ENCODE measurements at regions not wholly inside any gene's neighbourhood (a gene's known extent, or its start where the extent isn't known, plus 50 kb on each side); places are given as distances from the start of the nearest gene placed in this dataset.

DNA sequence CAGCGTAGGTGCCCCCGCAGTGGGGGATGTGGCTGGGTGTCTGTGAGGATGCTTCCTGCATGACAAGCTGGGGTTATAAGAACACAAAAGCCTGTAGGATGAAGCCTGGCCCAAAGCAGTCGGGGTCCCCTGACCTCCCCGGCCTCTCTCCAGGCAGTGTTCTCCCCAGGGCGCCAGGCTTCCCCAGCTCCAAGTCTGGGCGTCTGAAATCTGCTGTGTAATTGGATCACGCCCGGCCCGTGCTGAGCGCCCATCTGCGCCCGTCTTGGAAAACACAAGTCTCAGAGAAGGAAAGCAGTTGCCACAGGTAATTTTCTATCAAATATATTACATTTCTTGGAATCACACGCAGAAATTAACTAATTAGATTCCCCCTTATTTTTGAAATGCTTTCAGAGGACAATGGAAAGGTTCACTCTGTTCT, 233.3 kb downstream of the CTTN start:
- DNase-seq: no peak

DNA sequence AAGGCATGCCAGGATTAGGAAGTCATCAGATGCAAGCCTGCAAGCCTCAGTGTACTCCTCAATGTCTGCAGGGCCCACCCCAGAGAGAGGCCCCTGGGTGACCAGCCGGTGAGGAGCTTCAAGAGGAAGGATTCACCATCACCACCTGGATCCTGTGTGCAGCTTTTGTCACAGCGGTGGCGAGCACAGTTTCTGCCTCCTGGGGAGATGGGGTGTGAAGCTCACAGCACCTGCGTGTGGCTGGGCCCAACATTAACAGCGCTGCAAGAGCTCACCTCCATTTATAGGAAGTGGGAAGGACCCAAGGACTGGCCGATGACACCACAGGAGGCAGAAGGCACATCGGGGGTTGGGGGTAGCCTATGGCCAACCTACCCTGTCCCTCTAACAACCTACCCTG, 235.3 kb downstream of the CTTN start:
- DNase-seq: no peak

DNA sequence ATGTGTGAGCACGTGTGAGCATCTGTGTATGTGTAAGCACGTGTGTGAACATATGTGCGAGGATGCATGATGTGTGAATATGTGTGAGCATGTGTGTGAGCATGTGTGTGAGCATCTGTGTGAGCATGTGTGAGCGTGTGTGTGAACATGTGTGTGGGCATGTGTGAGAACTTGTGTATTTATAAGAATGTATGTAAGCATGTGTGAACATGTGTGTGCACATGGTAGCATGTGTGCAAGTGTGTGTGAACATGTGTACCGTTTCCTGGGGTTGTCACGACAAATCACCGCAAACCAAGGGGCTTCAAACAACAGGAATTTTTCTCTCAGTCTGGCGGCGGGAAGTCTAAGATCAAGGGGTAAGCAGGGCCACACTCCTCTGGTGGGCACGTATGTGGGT, 238.3 kb downstream of the CTTN start:
- no peak for DNase-seq

DNA sequence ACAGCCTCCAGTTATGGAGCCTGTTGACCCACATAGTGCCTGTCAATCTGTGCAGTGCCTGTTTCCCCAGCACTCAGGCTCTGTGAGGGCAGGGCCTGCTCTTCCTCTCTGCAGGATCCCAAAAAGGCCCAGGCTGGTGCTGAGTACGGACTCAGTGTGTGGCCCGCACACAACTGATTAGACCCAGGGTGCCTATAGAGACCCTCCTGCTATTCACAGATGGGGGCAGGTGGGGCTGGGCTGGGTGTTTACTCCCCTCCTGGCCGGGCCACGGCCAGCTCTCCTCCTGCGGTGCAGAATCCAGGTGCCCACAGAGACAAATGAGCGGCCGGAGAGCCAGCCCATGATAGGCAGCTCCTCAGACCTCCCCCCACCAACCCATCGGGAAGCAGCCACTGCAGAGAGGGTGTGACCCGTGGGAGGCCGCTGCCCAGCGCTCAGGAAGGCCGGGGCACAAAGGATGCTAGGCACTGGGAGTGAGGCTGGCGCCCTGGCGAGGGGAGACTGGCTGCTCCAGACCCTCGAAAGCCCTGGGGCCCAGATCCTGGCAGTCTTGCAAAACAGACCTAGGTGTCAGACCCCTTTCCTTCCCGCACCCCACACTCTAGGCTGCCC, 239.0 kb downstream of the CTTN start:
- DNase-seq: no peak

DNA sequence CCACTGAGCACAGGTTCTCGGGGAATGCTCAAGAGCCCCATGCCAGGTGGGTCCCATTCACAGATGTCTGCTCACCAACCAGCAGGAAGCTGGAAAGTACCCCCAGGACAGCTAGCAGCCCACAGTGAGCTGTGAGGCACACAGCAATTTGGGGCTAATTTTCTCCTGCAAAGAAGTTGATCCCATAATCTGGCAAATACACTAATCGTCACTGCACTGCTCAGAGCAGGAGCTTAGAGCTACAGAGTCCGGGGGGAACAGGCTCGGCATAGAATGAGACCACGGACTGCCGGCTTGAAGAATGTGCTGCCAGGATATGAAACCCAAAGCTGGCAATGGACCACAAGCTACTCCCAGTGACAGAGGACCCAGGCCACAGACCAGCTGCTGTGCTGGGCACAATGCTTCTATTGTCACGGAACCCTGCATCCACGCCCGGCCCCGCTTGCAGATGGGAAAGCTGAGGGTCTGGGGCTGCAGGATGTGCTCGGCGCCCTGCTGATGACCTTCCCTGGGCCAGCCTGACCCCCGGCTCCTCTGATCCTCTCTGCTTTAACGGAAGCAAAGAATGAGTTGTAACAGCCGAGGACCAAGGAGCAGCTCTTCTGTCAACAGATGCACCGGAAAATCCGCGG, 239.7 kb downstream of the CTTN start:
- no peak for DNase-seq

DNA sequence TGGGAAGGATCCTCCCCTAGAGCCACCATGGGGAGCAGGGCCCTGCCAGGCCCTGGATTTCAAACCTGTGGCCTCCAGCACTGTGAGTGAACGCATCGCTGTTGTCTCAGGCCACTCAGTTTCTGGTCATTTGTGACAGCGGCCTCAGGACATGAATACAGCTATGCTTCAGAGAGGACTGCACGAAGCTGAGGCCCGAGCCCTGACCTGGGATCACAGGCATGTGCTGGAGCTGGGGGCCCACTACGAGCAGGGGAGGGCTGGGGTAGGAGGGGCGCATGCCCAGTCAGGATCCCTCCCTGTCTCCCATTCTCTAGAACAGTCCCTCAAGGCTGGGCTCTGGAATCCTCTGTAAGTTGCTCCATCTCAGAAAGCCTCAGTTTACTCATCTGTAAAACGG, 242.1 kb downstream of the CTTN start:
- no peak for DNase-seq

DNA sequence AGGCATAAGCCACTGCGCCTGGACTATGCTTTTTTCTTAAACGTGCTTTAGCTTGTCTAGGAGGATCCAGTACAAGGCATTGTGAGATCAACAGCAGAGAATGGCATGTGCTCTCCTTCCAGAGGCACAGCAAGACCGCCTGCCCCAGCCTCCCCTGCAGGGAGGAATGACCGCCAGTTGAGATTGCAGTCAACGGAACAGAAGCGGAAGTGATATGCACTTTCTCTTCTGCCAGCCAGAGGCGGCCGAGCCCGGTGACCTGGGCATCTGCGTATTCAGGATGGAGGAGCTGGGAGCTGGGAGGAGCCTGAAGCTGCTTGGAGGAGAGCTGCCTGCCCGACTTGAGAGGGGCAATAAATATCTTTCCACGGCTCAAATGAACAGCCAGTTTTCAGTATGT, 243.0 kb downstream of the CTTN start:
- no peak for DNase-seq

DNA sequence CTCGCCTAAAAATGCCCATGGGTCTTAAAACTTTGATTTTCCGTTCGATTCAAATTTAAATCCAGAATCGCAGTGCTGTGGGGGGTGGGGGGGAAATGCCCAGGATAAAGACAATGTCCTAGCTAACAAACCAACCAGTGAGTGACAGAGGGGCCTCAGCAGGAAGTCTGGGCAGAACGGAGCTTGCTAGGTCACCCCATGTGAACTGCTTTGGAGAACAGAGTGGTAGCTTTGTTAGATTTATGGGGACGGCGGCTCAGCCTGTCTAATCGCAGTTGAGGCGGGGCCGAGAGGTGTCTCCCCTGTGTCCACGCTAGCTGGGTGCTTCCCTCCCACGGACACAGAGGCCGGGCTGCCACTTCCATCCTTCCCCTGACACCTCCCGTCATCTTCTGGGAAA, 243.9 kb downstream of the CTTN start:
- DNase-seq: no peak

DNA sequence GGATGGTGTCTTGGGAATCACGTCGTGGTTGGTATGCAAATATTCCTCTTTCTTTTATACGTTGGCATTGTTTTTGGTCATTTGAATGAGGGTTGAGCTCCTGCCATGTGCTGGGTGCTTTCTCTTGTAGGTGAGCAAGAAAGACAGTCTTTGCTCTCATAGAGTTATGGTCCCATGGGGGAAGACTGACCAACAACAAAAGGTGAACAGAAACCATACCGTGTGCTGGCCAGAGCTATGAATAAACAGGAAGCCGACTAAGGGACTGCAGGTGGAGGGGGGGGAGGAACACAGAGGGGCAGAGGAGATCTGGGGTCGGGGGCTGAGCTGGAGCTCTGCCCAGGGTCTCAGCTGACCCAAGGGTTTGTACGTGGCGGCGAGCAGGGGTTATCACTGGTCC, 245.3 kb downstream of the CTTN start:
- DNase-seq: no peak

DNA sequence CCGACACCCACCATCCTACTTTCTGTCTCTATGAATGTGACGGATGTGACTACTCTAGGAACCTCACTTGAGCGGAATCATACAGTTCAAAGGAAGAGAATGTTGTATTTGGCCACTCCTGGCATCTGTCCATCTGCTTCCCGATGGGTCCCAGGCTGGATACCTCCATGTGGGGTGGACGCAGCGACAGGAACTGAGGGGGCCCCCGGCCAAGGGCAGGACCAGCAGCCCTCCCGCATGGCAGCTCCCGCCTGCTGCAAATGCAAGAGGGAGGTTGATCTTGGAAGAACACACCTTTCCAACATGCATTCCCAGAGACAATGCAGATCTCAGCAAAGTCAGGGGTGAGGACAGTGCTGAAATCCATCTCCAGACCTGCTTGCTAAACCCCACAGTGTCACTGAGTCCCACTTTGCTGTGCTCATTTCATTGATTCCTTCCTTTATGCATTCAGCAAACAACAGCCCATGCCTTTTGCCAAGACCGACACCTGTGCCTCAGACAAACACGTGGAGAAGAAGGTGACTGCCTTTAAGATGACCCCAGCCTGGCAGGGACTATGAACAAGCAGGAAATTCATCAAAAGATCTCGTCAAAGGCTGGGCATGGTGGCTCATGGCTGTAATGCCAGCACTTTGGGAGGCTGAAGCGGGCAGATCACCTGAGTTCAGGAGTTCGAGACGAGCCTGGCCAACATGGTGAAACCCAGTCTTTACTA, 246.2 kb downstream of the CTTN start:
- no peak for DNase-seq

DNA sequence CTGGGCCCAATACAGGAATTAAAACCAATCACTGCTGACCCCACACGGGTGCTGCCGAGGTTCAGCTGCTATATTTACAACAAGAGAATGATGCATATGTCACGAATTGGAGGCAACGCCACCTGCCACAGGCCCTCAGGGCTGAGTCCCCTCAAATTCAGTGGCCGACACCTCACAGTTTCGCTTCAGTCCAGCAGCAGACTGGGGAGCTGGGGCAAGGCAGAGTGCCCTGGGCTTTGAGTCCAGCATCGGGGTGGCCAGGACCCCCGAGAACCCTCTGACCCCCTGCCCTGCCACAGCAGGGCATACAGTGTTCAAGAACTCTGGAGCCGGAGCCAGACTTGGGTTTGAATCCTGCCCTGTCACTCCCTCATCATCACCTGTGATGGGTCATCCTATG, 247.2 kb downstream of the CTTN start:
- no peak for DNase-seq

DNA sequence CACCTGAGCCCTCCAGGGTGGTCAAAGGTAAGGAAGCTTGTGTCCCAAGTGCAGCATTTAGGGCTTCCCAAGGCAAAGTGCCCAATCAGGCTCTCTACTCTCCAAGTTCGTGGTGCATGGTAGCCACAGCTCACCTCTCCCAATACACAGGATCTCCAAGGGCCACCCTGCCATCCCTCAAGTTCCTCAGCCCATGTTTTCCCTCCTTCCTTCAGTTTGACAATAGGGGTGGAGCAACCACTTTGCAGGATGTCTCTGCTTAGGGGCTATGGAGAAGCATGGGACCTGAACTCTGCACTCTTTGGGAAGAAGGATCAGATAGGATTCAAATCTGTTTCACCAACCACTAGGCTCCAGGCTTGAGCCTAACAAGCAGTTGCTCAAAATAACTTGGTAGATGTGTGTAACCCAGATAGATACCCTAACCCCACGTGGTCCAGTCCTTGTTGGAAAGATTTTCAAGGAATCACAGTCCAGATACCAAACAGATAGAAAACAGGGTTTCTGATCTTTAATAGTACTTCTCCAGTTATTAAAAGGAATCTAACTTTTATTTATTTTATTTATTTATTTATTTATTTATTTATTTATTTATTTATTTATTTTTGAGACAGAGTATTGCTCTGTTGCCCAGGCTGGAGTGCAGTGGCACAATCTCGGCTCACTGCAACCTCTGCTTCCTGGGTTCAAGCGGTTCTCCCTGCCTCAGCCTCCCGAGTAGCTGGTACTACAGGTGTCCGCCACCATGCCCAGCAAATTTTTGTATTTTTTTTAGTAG, 248.1 kb downstream of the CTTN start:
- DNase-seq: no peak

DNA sequence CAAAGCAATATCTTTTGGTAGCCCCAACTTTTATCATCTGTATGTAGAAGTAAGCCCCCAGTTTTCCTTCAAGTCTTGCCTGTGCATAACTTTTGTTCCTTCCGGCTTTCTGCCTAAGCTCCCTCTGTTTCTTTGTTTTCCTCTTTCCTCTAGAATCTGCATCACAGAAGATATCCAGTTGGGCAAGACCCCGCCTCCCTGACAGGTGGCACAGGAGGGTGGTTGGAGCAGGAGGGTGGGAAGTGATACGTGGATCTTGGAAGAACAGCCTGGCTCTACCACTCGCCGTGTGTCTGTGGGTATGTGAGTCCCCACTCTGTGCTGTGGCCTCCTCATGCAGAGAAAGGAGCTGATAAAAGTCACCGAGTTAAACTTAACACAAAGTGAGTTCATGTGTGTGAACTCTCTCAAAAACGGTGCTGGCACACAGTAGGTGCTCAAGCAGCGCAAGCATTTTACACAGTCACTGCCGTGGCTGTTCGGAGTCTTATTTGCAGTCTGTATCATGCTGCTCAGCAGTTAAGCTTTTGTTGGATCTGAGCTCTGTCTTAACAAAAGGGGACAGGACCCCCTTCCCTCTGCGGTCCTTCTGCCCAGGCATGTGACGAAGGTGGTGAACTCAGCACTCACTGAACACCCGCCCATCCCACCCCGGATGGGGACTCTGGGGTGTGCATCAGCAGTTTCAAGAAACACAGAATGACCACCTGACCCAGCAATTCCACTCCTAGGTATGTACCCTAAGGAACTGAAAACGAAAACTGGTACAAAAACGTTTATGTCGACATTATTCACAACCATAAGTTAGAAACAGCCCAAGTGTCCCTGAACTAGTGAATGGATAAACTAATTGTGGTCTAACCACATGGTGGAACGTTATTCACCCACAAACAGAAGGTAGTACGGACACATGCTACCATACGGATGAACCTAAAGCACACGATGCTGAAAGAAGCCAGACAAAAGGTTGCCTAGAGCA, 249.1 kb downstream of the CTTN start:
- no peak for DNase-seq

DNA sequence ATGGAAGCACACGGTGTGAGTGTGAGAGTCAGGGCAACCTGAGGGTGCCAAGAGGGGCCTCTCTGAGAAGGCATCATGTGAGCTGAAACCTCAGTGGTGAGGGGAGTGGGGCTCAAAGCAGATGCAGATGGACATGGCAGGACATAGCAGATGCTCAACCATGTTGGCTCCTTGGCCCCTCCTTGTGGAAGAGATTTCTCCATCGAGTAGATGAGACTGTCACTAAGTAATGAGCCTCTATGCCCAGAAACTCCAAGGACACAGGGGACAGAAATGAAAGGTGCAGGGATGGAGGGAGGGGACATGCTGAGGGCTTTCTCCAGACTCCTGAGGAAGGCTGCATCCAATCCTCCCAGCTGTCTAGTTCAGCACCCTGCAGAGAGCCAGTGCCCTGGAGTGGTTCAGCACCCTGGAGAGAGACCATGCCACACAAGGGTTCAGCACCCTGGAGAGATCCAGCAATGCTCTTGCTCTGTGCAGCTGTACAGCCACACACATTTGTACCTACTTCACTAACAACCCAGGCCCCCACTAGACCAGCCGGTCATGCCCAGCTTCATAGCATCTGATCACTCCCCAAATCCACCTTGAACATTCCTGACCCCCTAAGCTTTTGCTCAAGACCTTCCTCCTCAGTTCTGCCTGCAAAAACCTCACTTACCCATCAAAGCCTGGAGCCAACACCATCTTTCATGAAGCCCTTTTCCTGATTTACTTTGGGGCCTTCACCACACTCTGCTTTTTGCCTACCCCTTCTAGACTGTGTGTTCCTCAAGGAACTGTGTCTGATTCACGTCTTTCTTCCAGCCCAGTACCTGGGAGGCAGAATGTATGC, 252.0 kb downstream of the CTTN start:
- DNase-seq: no peak

DNA sequence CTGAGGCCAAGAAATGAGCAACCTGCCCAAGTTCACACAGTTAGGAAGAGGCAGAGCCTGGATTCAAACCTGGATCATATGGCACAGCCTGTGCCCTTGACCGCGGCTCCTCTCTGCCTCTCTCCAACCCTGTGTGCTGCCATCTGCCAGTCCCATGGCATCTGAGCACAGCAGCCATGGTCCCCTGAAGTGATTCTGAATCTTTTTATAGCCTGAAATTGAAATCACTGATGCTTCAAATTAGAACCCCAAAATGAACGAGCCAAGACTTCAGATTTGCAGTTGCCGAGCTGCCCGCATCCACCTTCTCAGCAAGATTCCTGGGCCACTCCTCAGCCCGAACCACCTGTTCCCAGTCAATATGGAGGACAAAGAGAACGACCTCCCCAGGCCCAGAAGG, 252.7 kb downstream of the CTTN start:
- no peak for DNase-seq

DNA sequence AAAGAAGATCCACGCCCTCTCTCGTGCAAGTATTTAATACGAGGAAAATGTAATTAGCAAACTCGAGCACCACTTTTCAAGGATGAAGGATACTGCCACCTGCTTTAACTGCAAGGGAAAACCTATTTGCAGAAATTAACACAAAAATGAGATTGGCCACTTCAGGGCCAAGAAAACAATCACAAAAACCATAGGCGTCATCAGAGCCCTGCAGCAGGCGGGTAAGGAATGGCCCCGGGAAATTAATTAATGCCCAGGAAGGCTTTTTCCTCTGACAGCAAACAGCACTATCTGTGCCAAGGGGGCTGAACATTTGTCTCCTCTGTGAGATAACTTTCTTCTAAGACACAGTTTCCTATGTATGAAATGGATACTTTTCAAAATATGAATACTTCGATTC, 255.7 kb downstream of the CTTN start:
- DNase-seq: no peak

DNA sequence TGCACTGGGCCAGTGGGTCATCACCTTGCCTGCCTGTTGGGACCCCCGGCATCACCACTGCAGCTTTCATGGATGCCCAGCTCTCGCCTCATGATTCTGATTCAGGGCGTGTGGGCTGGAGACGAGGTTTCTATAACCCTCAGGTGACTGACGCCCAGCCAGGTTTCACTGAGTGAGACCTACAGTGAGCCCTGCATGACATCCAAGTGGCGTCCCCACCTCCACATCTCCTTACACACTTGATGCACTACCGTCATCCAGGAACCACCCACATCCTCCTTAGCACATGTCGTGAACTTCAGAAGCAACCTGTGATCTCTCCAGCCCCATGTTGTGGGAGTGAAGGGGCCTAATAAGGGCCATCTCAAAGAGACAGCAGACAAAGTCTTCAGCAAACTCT, 257.5 kb downstream of the CTTN start:
- DNase-seq: no peak

DNA sequence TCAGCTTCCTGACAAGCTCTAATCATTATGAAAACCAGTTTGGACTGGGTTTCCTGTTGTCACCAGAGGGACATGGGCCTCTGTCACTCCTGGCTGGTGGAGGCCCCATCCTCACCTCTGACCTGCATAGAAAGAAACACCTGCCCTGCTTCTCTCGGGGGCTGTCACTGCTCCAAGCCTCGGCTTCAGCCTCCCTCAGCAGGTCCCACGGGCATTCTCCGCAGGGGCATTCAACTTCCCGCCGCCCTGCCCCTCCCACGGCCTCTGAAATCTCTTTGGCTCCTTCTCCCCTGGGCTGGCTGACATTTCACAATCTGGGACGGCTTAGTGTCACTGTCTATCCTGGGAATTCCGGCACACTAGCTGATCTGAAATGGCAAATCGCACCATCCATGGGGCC, 257.9 kb downstream of the CTTN start:
- DNase-seq: no peak

DNA sequence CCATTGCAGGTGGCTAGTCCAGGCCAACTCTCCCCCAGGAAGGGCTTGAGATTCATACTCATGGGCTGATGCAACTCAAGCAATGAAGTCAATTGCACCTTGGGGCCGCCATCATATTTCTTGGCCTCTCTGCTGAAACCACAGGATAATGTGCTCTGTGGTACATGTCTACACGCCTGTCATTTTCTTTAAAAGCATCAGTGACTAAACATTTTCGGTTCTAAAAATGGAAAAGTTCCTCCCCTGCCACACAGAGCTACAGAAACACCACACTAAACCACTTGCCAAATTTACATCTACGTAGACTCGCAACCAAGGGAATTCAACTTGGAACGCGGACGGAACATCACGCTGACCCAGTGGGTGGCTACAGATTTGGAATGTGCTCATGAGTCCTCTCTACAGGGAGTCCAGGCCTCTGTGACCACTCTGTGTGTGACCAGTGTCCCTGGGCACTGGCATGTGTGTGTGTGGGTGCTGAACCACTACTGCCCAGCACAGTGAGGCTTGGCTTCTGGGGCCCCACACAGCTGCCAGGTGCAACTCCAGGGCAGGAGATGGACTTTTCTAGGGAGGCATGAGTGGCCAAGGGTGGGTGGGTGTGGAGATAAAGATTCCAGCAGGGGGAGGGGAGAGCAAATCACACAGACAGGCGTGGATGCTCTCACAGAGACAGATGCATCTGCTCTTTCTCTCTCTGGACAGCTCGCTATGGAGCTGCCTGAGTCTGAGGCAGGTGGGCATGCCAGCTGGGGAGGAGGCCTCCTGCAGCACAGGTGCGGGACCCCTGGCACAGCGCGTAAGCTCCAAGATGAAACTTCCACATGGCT, 261.9 kb downstream of the CTTN start:
- DNase-seq: no peak

DNA sequence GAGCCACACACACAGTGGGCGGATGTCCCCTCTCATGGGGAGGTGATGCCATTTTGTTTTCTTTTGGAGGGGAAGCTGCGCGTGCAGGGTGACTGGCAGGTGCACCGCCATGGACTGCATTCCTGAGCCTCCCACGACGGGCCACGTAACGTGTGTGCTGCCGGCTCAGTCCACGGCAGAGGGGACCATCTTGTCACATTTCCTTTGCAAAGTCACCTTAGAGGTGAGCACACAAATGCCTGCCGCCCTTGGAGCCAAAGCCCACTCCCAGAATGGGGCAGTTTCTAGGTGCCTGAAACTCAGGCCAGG, 262.5 kb downstream of the CTTN start:
- DNase-seq: no peak

Measured in NCI-H446 treated with DMSO at 0.1 percent for 48 hours (cell line).